NB4 (cell line): ENCODE measurements at regions not wholly inside any gene's neighbourhood (a gene's known extent, or its start where the extent isn't known, plus 50 kb on each side); places are given as distances from the start of the nearest gene placed in this dataset.

Source experiments
- DNase-seq: peaks from one replicate; pipeline ENCODE4 v3.0.0; 2010; ENCODE audit warnings: low read depth
- H3K4me3 ChIP-seq: one replicate; pipeline ENCODE4 v1.5.1; 2011; ENCODE audit warnings: mild to moderate bottlenecking, low read depth, low read length, moderate library complexity
- MYC ChIP-seq: IDR thresholded peaks from 2 replicates; pipeline ENCODE4 v1.6.1; 2011; ENCODE audit warnings: low read depth, low read length
- POLR2A ChIP-seq: IDR thresholded peaks from 2 replicates; pipeline ENCODE4 v1.6.1; 2011; ENCODE audit warnings: mild to moderate bottlenecking; ENCODE audit not compliant: insufficient read length; ENCODE audit errors: extremely low read depth
- TF ChIP-seq, protein P1 (sequence below): IDR thresholded peaks from 2 replicates; pipeline ENCODE4 v1.6.1; 2011; ENCODE audit warnings: low read depth, low read length
- TF ChIP-seq, protein P2 (sequence below): IDR thresholded peaks from one replicate; pipeline ENCODE4 v1.5.1; 2012; ENCODE audit warnings: low read depth, low read length

DNA sequence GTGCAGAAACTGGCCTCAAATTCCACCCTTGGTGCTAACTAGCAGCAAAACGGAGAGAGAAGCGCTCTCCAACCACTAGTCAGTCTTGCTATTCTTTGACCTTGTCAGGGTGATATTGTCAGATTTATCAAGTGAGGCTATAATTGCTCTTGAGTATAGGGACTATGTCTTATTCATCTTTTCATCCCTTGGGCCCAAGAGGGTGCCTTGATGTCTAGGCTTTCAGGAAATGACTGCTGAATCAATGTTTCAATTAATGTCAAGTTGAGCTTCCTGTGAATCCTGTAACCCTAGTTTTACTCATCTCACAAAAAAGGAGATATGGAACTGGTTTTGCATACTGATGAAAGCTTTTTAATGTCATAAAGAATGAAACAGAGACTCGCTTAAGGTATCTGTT, 701.3 kb downstream of the EDEM1 start:
- TF ChIP-seq, protein P1, sequence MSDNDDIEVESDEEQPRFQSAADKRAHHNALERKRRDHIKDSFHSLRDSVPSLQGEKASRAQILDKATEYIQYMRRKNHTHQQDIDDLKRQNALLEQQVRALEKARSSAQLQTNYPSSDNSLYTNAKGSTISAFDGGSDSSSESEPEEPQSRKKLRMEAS = no peak
- TF ChIP-seq, protein P2, sequence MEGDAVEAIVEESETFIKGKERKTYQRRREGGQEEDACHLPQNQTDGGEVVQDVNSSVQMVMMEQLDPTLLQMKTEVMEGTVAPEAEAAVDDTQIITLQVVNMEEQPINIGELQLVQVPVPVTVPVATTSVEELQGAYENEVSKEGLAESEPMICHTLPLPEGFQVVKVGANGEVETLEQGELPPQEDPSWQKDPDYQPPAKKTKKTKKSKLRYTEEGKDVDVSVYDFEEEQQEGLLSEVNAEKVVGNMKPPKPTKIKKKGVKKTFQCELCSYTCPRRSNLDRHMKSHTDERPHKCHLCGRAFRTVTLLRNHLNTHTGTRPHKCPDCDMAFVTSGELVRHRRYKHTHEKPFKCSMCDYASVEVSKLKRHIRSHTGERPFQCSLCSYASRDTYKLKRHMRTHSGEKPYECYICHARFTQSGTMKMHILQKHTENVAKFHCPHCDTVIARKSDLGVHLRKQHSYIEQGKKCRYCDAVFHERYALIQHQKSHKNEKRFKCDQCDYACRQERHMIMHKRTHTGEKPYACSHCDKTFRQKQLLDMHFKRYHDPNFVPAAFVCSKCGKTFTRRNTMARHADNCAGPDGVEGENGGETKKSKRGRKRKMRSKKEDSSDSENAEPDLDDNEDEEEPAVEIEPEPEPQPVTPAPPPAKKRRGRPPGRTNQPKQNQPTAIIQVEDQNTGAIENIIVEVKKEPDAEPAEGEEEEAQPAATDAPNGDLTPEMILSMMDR = no peak
- TF ChIP-seq POLR2A = no peak
- no peak for TF ChIP-seq MYC
- DNase-seq = no peak
- H3K4me3 ChIP-seq = no peak overlapping the region

DNA sequence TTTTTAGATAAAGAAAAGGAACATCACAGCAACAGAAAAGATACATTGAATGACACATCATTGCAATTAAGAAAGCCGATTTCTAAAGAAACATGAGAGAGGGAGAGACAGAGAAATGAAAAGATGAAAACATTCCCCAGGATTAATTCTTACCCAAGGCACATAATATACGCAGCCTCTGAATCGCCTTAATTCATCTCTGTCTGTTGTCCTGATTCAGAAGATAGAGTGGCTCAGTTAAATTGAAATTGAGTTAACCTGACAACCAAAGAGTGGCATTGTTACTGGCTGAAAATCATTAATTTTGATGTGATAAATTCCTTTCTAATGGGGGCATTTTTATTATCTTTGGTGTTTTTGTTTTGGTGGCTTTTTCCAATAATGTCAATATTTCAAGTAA, 701.9 kb downstream of the EDEM1 start:
- H3K4me3 ChIP-seq = no peak overlapping the region
- DNase-seq = no peak
- TF ChIP-seq, protein P1 = no peak
- TF ChIP-seq, protein P2 = no peak

DNA sequence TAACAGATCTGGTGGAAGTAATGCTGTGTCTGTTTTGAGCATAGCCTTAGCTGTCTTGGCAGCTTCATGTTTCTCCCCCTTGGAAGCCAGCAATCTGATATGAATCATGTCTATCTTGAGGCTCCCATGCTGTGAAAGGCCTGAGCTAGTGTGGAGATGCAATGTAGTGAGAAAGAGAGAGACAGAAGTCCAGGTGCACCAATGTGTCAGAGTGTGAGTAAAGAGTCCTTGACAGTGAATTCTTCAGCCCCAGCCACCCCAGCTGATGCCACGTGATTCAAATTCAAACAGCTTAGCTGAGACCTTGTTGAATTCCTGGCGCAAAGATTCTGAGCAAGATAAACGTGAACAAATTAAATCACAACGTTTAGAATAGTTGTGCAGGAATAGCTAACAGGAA, 704.2 kb downstream of the EDEM1 start:
- TF ChIP-seq, protein P1 = no peak
- TF ChIP-seq MYC (no peak), POLR2A (no peak)
- TF ChIP-seq, protein P2 = no peak
- no peak for DNase-seq
- H3K4me3 ChIP-seq = no peak overlapping the region

DNA sequence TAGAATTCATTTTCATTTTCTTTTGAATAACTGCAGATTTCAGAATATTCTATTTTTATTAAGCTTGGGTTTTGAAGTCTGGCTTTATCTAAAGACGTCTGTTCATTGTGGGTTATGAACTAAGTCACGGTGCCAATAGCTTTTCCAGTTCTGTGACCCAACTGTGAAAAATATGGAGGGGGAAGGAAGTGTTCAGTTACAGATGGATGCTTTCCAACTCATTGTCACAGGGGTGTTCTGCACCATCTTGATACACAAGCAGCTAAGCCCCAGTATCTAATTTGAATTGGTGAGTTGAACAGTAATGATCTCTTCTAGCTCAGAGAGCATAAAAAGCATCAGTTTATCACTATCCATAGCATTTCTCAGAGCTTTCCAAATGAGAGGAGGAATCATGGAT, 710.6 kb downstream of the EDEM1 start:
- TF ChIP-seq, protein P1 = no peak
- TF ChIP-seq, protein P2 = no peak
- TF ChIP-seq MYC (no peak), POLR2A (no peak)
- no peak overlapping the region for H3K4me3 ChIP-seq

DNA sequence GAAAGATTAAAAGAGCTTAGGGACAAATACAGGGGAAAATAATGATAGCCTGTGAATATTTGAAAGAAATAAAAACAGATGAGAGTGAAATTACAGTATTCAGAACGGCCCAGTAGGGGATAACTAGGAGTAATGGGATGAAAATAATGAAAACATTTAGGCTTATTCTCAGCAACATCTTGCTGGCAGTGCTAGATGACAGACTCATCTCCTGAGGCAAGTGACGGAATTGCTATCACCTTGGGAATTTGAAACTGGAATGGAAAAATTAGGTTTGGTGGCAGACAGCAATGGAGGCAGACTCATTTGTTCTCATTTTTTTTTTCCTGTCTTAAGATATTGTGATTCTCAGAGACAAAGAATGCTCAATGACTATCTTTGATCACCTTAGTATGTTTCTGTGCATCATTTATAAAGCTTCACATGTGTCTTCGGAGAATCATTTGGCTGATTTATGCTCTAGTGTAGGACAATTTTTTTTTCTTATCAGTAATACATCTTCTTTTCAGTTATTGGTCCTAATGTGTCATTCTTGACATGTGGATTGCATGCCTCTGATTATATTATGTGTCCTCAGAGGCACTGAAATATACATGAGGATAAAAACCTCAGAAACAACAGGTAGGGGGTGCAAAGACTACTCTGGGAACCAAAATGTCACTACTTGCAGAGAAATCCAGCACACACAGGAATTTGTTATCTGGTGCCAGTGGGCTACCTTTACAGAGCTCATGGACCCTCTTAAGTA, 711.7 kb downstream of the EDEM1 start:
- TF ChIP-seq, protein P2 = no peak
- TF ChIP-seq POLR2A (no peak), MYC (no peak)
- TF ChIP-seq, protein P1 = no peak
- H3K4me3 ChIP-seq = no peak overlapping the region
- DNase-seq = no peak

More for the DNA sequence above, 710.6 kb downstream of the EDEM1 start:
- DNase-seq = no peak
